ENCODE measurements at regions not wholly inside any gene's neighbourhood (a gene's known extent, or its start where the extent isn't known, plus 50 kb on each side); places are given as distances from the start of the nearest gene placed in this dataset.

GRCh38 chr4:138573246-138573645 lies 331.1 kb upstream of the SLC7A11 start:
- H3K27ac Mint-ChIP-seq (ENCODE audit: unreplicated experiment): no peak overlapping the region
- TF ChIP-seq CTCF (conservative IDR thresholded peaks at IDR 0.05): no peak

GRCh38 chr4:138572007-138572406 lies 329.9 kb upstream of the SLC7A11 start:
- Mint-ChIP-seq H3K4me1 (no peaks in the 10 kb centered on the region), H3K27ac (ENCODE audit: unreplicated experiment) (no peak overlapping the region), H3K36me3 (ENCODE audit: low read depth) (peaks cover 6% of the 10 kb centered on the region), H3K9me3 (peaks cover 6% of the 10 kb centered on the region), H3K27me3 (ENCODE audit: low read depth) (no peaks in the 10 kb centered on the region), H3K4me3 (no peak overlapping the region)
- no peak for DNase-seq (ENCODE audit: low read depth, low spot score)
- TF ChIP-seq CTCF (conservative IDR thresholded peaks at IDR 0.05): no peak

More at GRCh38 chr4:138573246-138573645, 331.1 kb upstream of the SLC7A11 start:
- Mint-ChIP-seq H3K4me1 (no peaks in the 10 kb centered on the region), H3K9me3 (peaks cover 15% of the 10 kb centered on the region), H3K4me3 (no peak overlapping the region), H3K36me3 (ENCODE audit: low read depth) (peaks cover 9% of the 10 kb centered on the region), H3K27me3 (ENCODE audit: low read depth) (no peaks in the 10 kb centered on the region)
- DNase-seq (ENCODE audit: low read depth, low spot score): no peak

- Mint-ChIP-seq H3K36me3 (ENCODE audit: low read depth) (peaks cover 2% of the 10 kb centered on the region), H3K4me1 (no peaks in the 10 kb centered on the region), H3K4me3 (no peak overlapping the region), H3K27ac (ENCODE audit: unreplicated experiment) (no peak overlapping the region), H3K9me3 (peaks cover 2% of the 10 kb centered on the region), H3K27me3 (ENCODE audit: low read depth) (no peaks in the 10 kb centered on the region)
- no peak for TF ChIP-seq CTCF (conservative IDR thresholded peaks at IDR 0.05)
- no peak for DNase-seq (ENCODE audit: low read depth, low spot score)
These were observed 325.5 kb upstream of the SLC7A11 start for GRCh38 chr4:138567696-138568095.

GRCh38 chr4:138565576-138565975 lies 323.4 kb upstream of the SLC7A11 start:
- TF ChIP-seq CTCF (conservative IDR thresholded peaks at IDR 0.05): no peak
- no peak overlapping the region for H3K4me3 Mint-ChIP-seq
- peaks cover 2% of the 10 kb centered on the region for H3K36me3 Mint-ChIP-seq (ENCODE audit: low read depth)
- DNase-seq (ENCODE audit: low read depth, low spot score): no peak
- peaks cover 4% of the 10 kb centered on the region for H3K9me3 Mint-ChIP-seq
- no peaks in the 10 kb centered on the region for H3K27me3 Mint-ChIP-seq (ENCODE audit: low read depth)
- no peaks in the 10 kb centered on the region for H3K4me1 Mint-ChIP-seq
- no peak overlapping the region for H3K27ac Mint-ChIP-seq (ENCODE audit: unreplicated experiment)

- Mint-ChIP-seq H3K9me3 (peaks cover 2% of the 10 kb centered on the region), H3K4me1 (no peaks in the 10 kb centered on the region), H3K27me3 (ENCODE audit: low read depth) (no peaks in the 10 kb centered on the region), H3K4me3 (no peak overlapping the region), H3K27ac (ENCODE audit: unreplicated experiment) (no peak overlapping the region), H3K36me3 (ENCODE audit: low read depth) (no peaks in the 10 kb centered on the region)
- no peak for TF ChIP-seq CTCF (conservative IDR thresholded peaks at IDR 0.05)
- no peak for DNase-seq (ENCODE audit: low read depth, low spot score)
These were observed 320.4 kb upstream of the SLC7A11 start for GRCh38 chr4:138562544-138562991.

- Mint-ChIP-seq H3K27ac (ENCODE audit: unreplicated experiment) (no peak overlapping the region), H3K27me3 (ENCODE audit: low read depth) (no peaks in the 10 kb centered on the region), H3K36me3 (ENCODE audit: low read depth) (no peaks in the 10 kb centered on the region), H3K4me1 (no peaks in the 10 kb centered on the region), H3K4me3 (no peak overlapping the region), H3K9me3 (peaks cover 2% of the 10 kb centered on the region)
- no peak for TF ChIP-seq CTCF (conservative IDR thresholded peaks at IDR 0.05)
- no peak for DNase-seq (ENCODE audit: low read depth, low spot score)
These were observed 319.8 kb upstream of the SLC7A11 start for GRCh38 chr4:138561906-138562305.

Data from neural crest cell (in vitro differentiated cells).